ENCODE measurements at regions not wholly inside any gene's neighbourhood (a gene's known extent, or its start where the extent isn't known, plus 50 kb on each side); places are given as distances from the start of the nearest gene placed in this dataset.

- CTCF ChIA-PET (ENCODE audit: unreplicated experiment): no interaction called here
- no peaks in the 10 kb centered on the region for H3K4me1 ChIP-seq (ENCODE audit: insufficient read depth, low read length, poor library complexity, severe bottlenecking)
Measured at GRCh38 chr4:152070854-152071253, 310.0 kb upstream of the GATB start.

DNA sequence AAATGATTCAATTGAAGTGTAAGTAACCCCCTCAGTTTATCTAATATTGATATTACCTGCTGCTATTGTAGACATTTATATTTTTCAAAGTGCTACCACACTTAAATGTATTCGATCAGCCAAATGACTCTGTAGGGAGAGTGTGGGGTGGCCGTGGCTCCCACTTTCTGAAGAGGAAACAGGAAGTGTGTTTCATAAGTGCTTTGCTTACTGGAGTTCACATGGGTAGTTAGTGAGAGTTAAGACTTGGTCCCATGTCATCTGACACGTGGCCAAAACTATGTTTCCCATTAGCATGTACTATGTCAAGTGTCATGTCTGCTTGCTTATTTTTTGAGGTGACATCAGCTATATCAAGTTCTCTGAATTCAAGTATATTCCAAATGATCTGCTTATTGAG, 308.1 kb upstream of the GATB start:
- Histone ChIP-seq H3K27ac (ENCODE audit: low read depth, low read length, poor library complexity, severe bottlenecking) (no peak overlapping the region), H4K20me1 (ENCODE audit: insufficient read depth, low read length) (no peaks in the 10 kb centered on the region), H3K79me2 (ENCODE audit: insufficient read depth, low read depth, low read length) (no peaks in the 10 kb centered on the region), H3K9me3 (ENCODE audit: low read length) (no peaks in the 10 kb centered on the region), H3K4me1 (ENCODE audit: insufficient read depth, low read length, poor library complexity, severe bottlenecking) (no peaks in the 10 kb centered on the region), H2AFZ (ENCODE audit: low read length) (no peak overlapping the region), H3K9me2 (ENCODE audit: insufficient read depth, low read length) (no peaks in the 10 kb centered on the region), H3K4me3 (ENCODE audit: low read depth, low read length, poor library complexity, severe bottlenecking) (no peak overlapping the region), H3K4me2 (ENCODE audit: low read length) (no peak overlapping the region), H3K36me3 (ENCODE audit: insufficient read depth, low read length) (no peaks in the 10 kb centered on the region)
- intact Hi-C loops (cut with micrococcal nuclease; ENCODE audit: unreplicated experiment): no loop called here
- ChIA-PET POLR2A (no interaction called here), CTCF (ENCODE audit: unreplicated experiment) (no interaction called here)
- BruUV-seq (replicated peaks): no TSS peak
- TF ChIP-seq, protein P1, sequence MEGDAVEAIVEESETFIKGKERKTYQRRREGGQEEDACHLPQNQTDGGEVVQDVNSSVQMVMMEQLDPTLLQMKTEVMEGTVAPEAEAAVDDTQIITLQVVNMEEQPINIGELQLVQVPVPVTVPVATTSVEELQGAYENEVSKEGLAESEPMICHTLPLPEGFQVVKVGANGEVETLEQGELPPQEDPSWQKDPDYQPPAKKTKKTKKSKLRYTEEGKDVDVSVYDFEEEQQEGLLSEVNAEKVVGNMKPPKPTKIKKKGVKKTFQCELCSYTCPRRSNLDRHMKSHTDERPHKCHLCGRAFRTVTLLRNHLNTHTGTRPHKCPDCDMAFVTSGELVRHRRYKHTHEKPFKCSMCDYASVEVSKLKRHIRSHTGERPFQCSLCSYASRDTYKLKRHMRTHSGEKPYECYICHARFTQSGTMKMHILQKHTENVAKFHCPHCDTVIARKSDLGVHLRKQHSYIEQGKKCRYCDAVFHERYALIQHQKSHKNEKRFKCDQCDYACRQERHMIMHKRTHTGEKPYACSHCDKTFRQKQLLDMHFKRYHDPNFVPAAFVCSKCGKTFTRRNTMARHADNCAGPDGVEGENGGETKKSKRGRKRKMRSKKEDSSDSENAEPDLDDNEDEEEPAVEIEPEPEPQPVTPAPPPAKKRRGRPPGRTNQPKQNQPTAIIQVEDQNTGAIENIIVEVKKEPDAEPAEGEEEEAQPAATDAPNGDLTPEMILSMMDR (conservative IDR thresholded peaks at IDR 0.05; ENCODE audit: low read length): no peak
- no peak for TF ChIP-seq EZH2phosphoT487 (IDR thresholded peaks at IDR 0.05; ENCODE audit: borderline replicate concordance, low read depth, low read length)
- no peak for DNase-seq (ENCODE audit: low spot score)

More at GRCh38 chr4:152070854-152071253, 310.0 kb upstream of the GATB start:
- no peaks in the 10 kb centered on the region for H3K36me3 ChIP-seq (ENCODE audit: insufficient read depth, low read length)
- no peaks in the 10 kb centered on the region for H4K20me1 ChIP-seq (ENCODE audit: insufficient read depth, low read length)
- intact Hi-C loops (cut with micrococcal nuclease; ENCODE audit: unreplicated experiment): no loop called here
- POLR2A ChIA-PET: no interaction called here
- DNase-seq (ENCODE audit: low spot score): no peak
- H3K9me2 ChIP-seq (ENCODE audit: insufficient read depth, low read length): no peaks in the 10 kb centered on the region
- no peak overlapping the region for H2AFZ ChIP-seq (ENCODE audit: low read length)
- TF ChIP-seq, protein P1 (conservative IDR thresholded peaks at IDR 0.05; ENCODE audit: low read length): no peak
- TF ChIP-seq EZH2phosphoT487 (IDR thresholded peaks at IDR 0.05; ENCODE audit: borderline replicate concordance, low read depth, low read length): no peak
- no peak overlapping the region for H3K4me3 ChIP-seq (ENCODE audit: low read depth, low read length, poor library complexity, severe bottlenecking)
- no TSS peak for BruUV-seq (replicated peaks)
- H3K79me2 ChIP-seq (ENCODE audit: insufficient read depth, low read depth, low read length): no peaks in the 10 kb centered on the region
- H3K9me3 ChIP-seq (ENCODE audit: low read length): no peaks in the 10 kb centered on the region
- no peak overlapping the region for H3K4me2 ChIP-seq (ENCODE audit: low read length)
- H3K27ac ChIP-seq (ENCODE audit: low read depth, low read length, poor library complexity, severe bottlenecking): no peak overlapping the region

- intact Hi-C loops (cut with micrococcal nuclease; ENCODE audit: unreplicated experiment): no loop called here
- ChIA-PET CTCF (ENCODE audit: unreplicated experiment) (no interaction called here), POLR2A (interaction anchor here (0.7 kb wide), 1 partner anchor 1202 kb away, joined by 3 read pairs; no protein-coding TSS in a partner anchor)
- Histone ChIP-seq H2AFZ (ENCODE audit: low read length) (no peak overlapping the region), H3K4me2 (ENCODE audit: low read length) (no peak overlapping the region), H3K4me3 (ENCODE audit: low read depth, low read length, poor library complexity, severe bottlenecking) (no peak overlapping the region), H3K36me3 (ENCODE audit: insufficient read depth, low read length) (no peaks in the 10 kb centered on the region), H3K4me1 (ENCODE audit: insufficient read depth, low read length, poor library complexity, severe bottlenecking) (no peaks in the 10 kb centered on the region), H3K9me3 (ENCODE audit: low read length) (no peaks in the 10 kb centered on the region), H3K27ac (ENCODE audit: low read depth, low read length, poor library complexity, severe bottlenecking) (no peak overlapping the region), H4K20me1 (ENCODE audit: insufficient read depth, low read length) (no peaks in the 10 kb centered on the region), H3K9me2 (ENCODE audit: insufficient read depth, low read length) (no peaks in the 10 kb centered on the region), H3K79me2 (ENCODE audit: insufficient read depth, low read depth, low read length) (no peaks in the 10 kb centered on the region)
- TF ChIP-seq, protein P1 (conservative IDR thresholded peaks at IDR 0.05; ENCODE audit: low read length): no peak
- TF ChIP-seq EZH2phosphoT487 (IDR thresholded peaks at IDR 0.05; ENCODE audit: borderline replicate concordance, low read depth, low read length): no peak
- DNase-seq (ENCODE audit: low spot score): no peak
- BruUV-seq (replicated peaks): no TSS peak
Measured at GRCh38 chr4:152065545-152065944, 304.7 kb upstream of the GATB start.

All from OCI-LY7 (cell line).